ENCODE measurements at regions not wholly inside any gene's neighbourhood (a gene's known extent, or its start where the extent isn't known, plus 50 kb on each side); places are given as distances from the start of the nearest gene placed in this dataset.

- H3K4me3 ChIP-seq (replicated peaks in 1 of 3; ENCODE audit: insufficient read depth in 1 of 3, low read depth in 2 of 3, low read length in 3 of 3): no peak overlapping the region
- H3K9me3 ChIP-seq (ENCODE audit: low read length): no peaks in the 10 kb centered on the region
- H3K79me2 ChIP-seq (ENCODE audit: insufficient read depth, low read length): no peaks in the 10 kb centered on the region
- no TSS peak for BruUV-seq (replicated peaks)
- H3K4me1 ChIP-seq (ENCODE audit: insufficient read depth, low read length): no peaks in the 10 kb centered on the region
- H3K27ac ChIP-seq (ENCODE audit: extremely low read length, insufficient read depth, low read length): no peak overlapping the region
- TF ChIP-seq ZNF431 (CRISPR knock-in tag; IDR thresholded peaks at IDR 0.05; ENCODE audit: borderline replicate concordance, low read depth): no peak
- no peak for TF ChIP-seq TCF7 (IDR thresholded peaks at IDR 0.05; ENCODE audit: low read depth)
- no peak for TF ChIP-seq HOXD1 (CRISPR knock-in tag; IDR thresholded peaks at IDR 0.05)
- no peak for TF ChIP-seq HOXA3 (CRISPR knock-in tag; IDR thresholded peaks at IDR 0.05)
- no peak for TF ChIP-seq NFE2 (CRISPR knock-in tag; IDR thresholded peaks at IDR 0.05)
- no peak for TF ChIP-seq ZNF318 (CRISPR knock-in tag; IDR thresholded peaks at IDR 0.05)
- no peak for TF ChIP-seq ZNF333 (CRISPR knock-in tag; IDR thresholded peaks at IDR 0.05; ENCODE audit: borderline replicate concordance)
- no peak for TF ChIP-seq MIER3 (CRISPR knock-in tag; IDR thresholded peaks at IDR 0.05; ENCODE audit: borderline replicate concordance)
- no peak for TF ChIP-seq PLRG1 (conservative IDR thresholded peaks at IDR 0.05)
- no peak for TF ChIP-seq HNRNPK (IDR thresholded peaks at IDR 0.05; ENCODE audit: low read depth, low read length, poor library complexity, severe bottlenecking)
- TF ChIP-seq MAFG (CRISPR knock-in tag; IDR thresholded peaks at IDR 0.05): no peak
- TF ChIP-seq JUN (CRISPR knock-in tag; IDR thresholded peaks at IDR 0.05): no peak
- no peak for TF ChIP-seq RARA (CRISPR knock-in tag; IDR thresholded peaks at IDR 0.05)
- TF ChIP-seq HMGXB4 (CRISPR knock-in tag; IDR thresholded peaks at IDR 0.05; ENCODE audit: borderline replicate concordance in 1 of 2, low read depth in 1 of 2): no peak
- WGBS (ENCODE audit: low lambda C conversion rate): 42% methylated on average over 16 of the region's 16 CpGs
- intact Hi-C loops (cut with micrococcal nuclease; ENCODE audit: unreplicated experiment) (no loop called here), in situ Hi-C loops (cut with HindIII; ENCODE audit: extremely low pct_ligation_motif_present, low pct_unique_long_range_greater_than_20kb) (no loop called here)
- H3K4me2 ChIP-seq (ENCODE audit: low read depth, low read length): no peak overlapping the region
- FAIRE-seq (no peak), DNase-seq (ENCODE audit: low spot score) (no peak), ATAC-seq (no peak)
- peaks cover 0 to 3% of the 10 kb centered on the region in 2 experiments; a peak in 1 of 5 replicates for H3K27me3 ChIP-seq (ENCODE audit: control insufficient read depth in 1 of 2, insufficient read depth in 2 of 2, low read length in 2 of 2)
- ChIA-PET CTCF (ENCODE audit: low intra/inter-chr PET ratio, low total read pairs) (no interaction called here), POLR2A (no interaction called here)
- no peak overlapping the region for H3K9ac ChIP-seq (ENCODE audit: insufficient read depth, low read depth, low read length)
- H3K36me3 ChIP-seq (replicated peaks in 1 of 2; ENCODE audit: control insufficient read depth in 1 of 2, insufficient read depth in 2 of 2, low read length in 2 of 2): no peaks in the 10 kb centered on the region
- no peaks in the 10 kb centered on the region for H4K20me1 ChIP-seq (ENCODE audit: insufficient read depth, low read length)
- no peak overlapping the region for H2AFZ ChIP-seq (ENCODE audit: low read length)
Measured at GRCh38 chr16:51636920-51637769, 486.1 kb upstream of the SALL1 start.
